Lung (tissue), 11 donors: ENCODE measurements at regions not wholly inside any gene's neighbourhood (a gene's known extent, or its start where the extent isn't known, plus 50 kb on each side); places are given as distances from the start of the nearest gene placed in this dataset.

Source experiments
- ATAC-seq: fragments of 200-7000 bp; cut with Tn5 transposase; one replicate; pipeline ENCODE4 v1.9.1; 2020; ENCODE audit warnings: moderate number of reproducible peaks; ENCODE audit not compliant: insufficient read depth, low FRiP score
- DNase-seq, 3 donors: peaks; one replicate each; pipeline ENCODE4 v3.0.0-alpha.2; 2013 to 2017
- H3K27ac ChIP-seq, 2 donors: one replicate each; pipeline ENCODE4 v1.5.1; 2013; ENCODE audit warnings: mild to moderate bottlenecking in 2 of 2, moderate library complexity in 2 of 2, control low read depth in 1 of 2, inconsistent platforms in 1 of 2, low read depth in 1 of 2, low read length in 1 of 2
- H3K27me3 ChIP-seq, 3 donors: one replicate each; pipeline ENCODE4 v1.5.1; 2013; ENCODE audit warnings: low read length in 2 of 3; ENCODE audit not compliant: control insufficient read depth in 3 of 3, insufficient read depth in 3 of 3
- H3K36me3 ChIP-seq, 4 donors: one replicate each; pipeline ENCODE4 v1.5.1; 2013; ENCODE audit warnings: low read length in 4 of 4, mild to moderate bottlenecking in 1 of 4, moderate library complexity in 1 of 4; ENCODE audit not compliant: control insufficient read depth in 4 of 4, insufficient read depth in 4 of 4
- H3K4me1 ChIP-seq, 5 donors: one replicate each; pipeline ENCODE4 v1.5.1; 2013; ENCODE audit warnings: low read length in 5 of 5, mild to moderate bottlenecking in 2 of 5, moderate library complexity in 1 of 5; ENCODE audit not compliant: control insufficient read depth in 5 of 5, insufficient read depth in 5 of 5
- H3K4me3 ChIP-seq: one replicate; pipeline ENCODE4 v1.5.1; 2013; ENCODE audit warnings: mild to moderate bottlenecking, control low read depth, moderate library complexity
- H3K9ac ChIP-seq, 2 donors: one replicate each; pipeline ENCODE4 v1.5.1; 2013; ENCODE audit warnings: low read length in 2 of 2, control low read depth in 1 of 2; ENCODE audit not compliant: insufficient read depth in 1 of 2
- H3K9me3 ChIP-seq, 4 donors: one replicate each; pipeline ENCODE4 v1.5.1; 2013; ENCODE audit warnings: low read length in 3 of 4, mild to moderate bottlenecking in 1 of 4, moderate library complexity in 1 of 4; ENCODE audit not compliant: control insufficient read depth in 4 of 4, insufficient read depth in 3 of 4
- CTCF ChIP-seq: IDR thresholded peaks from 2 replicates; pipeline ENCODE4 v1.5.1; 2012; ENCODE audit warnings: mild to moderate bottlenecking; ENCODE audit errors: control extremely low read depth, extremely low read depth
- WGBS, 2 donors: extraction: QIAGEN DNeasy Blood & Tissue Kit; methylation state at CpG; one replicate each; pipeline ENCODE4 v1.1.7; 2013; 5-methylcytosine and 5-hydroxymethylcytosine counted together
- donor health status: control.
- donor health status: control.
- donor health status: Bipolar disorder and iron deficiency.
- donor health status: healthy.
- donor health status: DM: yes; HTN: yes; CAD: no.

- no peaks in the 10 kb centered on the region for H3K27me3 ChIP-seq
- H3K27ac ChIP-seq: no peak overlapping the region
- no peak for TF ChIP-seq CTCF
- H3K4me1 ChIP-seq: no peaks in the 10 kb centered on the region
- ATAC-seq (no peak), DNase-seq (no peak)
- no peak overlapping the region for H3K4me3 ChIP-seq
- peaks cover 0 to 7% (median 5%) of the 10 kb centered on the region in 4 donors for H3K9me3 ChIP-seq
- 82 to 92% methylated on average over 7 of the region's 7 CpGs for WGBS, 2 donors
- H3K9ac ChIP-seq: no peak overlapping the region
- no peaks in the 10 kb centered on the region for H3K36me3 ChIP-seq
Measured at GRCh38 chr18:14031053-14031452, 101.2 kb downstream of the ZNF519 start.

- DNase-seq: no peak
- Histone ChIP-seq H3K4me1 (no peaks in the 10 kb centered on the region), H3K36me3 (no peaks in the 10 kb centered on the region), H3K27me3 (no peaks in the 10 kb centered on the region), H3K27ac (no peak overlapping the region), H3K4me3 (no peak overlapping the region), H3K9me3 (peaks cover 0 to 7% (median 4%) of the 10 kb centered on the region in 4 donors), H3K9ac (no peak overlapping the region)
- no peak for ATAC-seq
- TF ChIP-seq CTCF: no peak
Measured at GRCh38 chr18:14029512-14029911, 102.7 kb downstream of the ZNF519 start.

- H3K27ac ChIP-seq: no peak overlapping the region
- ATAC-seq (no peak), DNase-seq (no peak)
- H3K9ac ChIP-seq: no peak overlapping the region
- TF ChIP-seq CTCF: no peak
- H3K36me3 ChIP-seq: no peaks in the 10 kb centered on the region
- WGBS, 2 donors: 41 to 45% methylated on average over 4 of the region's 4 CpGs
- no peaks in the 10 kb centered on the region for H3K4me1 ChIP-seq
- H3K9me3 ChIP-seq: peaks cover 0 to 7% (median 4%) of the 10 kb centered on the region in 4 donors
- H3K4me3 ChIP-seq: no peak overlapping the region
- H3K27me3 ChIP-seq: no peaks in the 10 kb centered on the region
Measured at GRCh38 chr18:14026199-14026598, 106.0 kb downstream of the ZNF519 start.

- no peak for TF ChIP-seq CTCF
- WGBS, 2 donors: 32 to 38% methylated on average over 1 of the region's 1 CpG
- ATAC-seq: no peak
- Histone ChIP-seq H3K9me3 (peaks cover 0 to 7% (median 4%) of the 10 kb centered on the region in 4 donors), H3K27me3 (no peaks in the 10 kb centered on the region), H3K4me3 (no peak overlapping the region), H3K4me1 (no peaks in the 10 kb centered on the region), H3K36me3 (no peaks in the 10 kb centered on the region), H3K9ac (no peak overlapping the region), H3K27ac (no peak overlapping the region)
- DNase-seq: no peak
Measured at GRCh38 chr18:14025306-14025940, 106.8 kb downstream of the ZNF519 start.
